ENCODE measurements at regions not wholly inside any gene's neighbourhood (a gene's known extent, or its start where the extent isn't known, plus 50 kb on each side); places are given as distances from the start of the nearest gene placed in this dataset.

- Histone ChIP-seq H3K27me3 (ENCODE audit: control insufficient read depth in 1 of 2, insufficient read depth in 2 of 2, low read length in 2 of 2) (no peaks in the 10 kb centered on the region), H3K4me3 (ENCODE audit: low read length) (no peak overlapping the region), H3K36me3 (ENCODE audit: insufficient read depth, low read length) (no peaks in the 10 kb centered on the region), H3K27ac (ENCODE audit: low read depth in 1 of 2, low read length in 2 of 2) (no peak overlapping the region), H3K9me3 (ENCODE audit: control insufficient read depth in 1 of 2, insufficient read depth in 1 of 2, low read length in 2 of 2) (peaks cover 0 to 3% of the 10 kb centered on the region in 2 experiments), H3K4me1 (ENCODE audit: insufficient read depth, low read length) (no peaks in the 10 kb centered on the region)
- ATAC-seq (ENCODE audit: poor library complexity): no peak
- Mint-ChIP-seq H3K27me3 (peaks cover 3% of the 10 kb centered on the region), H3K4me3 (no peak overlapping the region), H3K4me1 (ENCODE audit: low read depth) (no peaks in the 10 kb centered on the region), H3K9me3 (peaks cover 7% of the 10 kb centered on the region), H3K36me3 (ENCODE audit: low read depth) (no peaks in the 10 kb centered on the region), H3K27ac (no peak overlapping the region)
- intact Hi-C loops (cut with DNase I, micrococcal nuclease): no loop called here
- TF ChIP-seq CTCF (IDR thresholded peaks at IDR 0.05): no peak
- no peak for DNase-seq
- CTCF ChIA-PET: no interaction called here
- POLR2A ChIA-PET: no interaction called here
Observed at GRCh38 chr11:81687057-81687456, 1046.6 kb downstream of the FAM181B start.

GRCh38 chr11:81674211-81674610 lies 1059.5 kb downstream of the FAM181B start:
- no peak overlapping the region for H3K27ac Mint-ChIP-seq
- DNase-seq (no peak), ATAC-seq (ENCODE audit: poor library complexity) (no peak)
- H3K4me3 Mint-ChIP-seq: no peak overlapping the region
- no peaks in the 10 kb centered on the region for H3K4me1 Mint-ChIP-seq (ENCODE audit: low read depth)
- no peaks in the 10 kb centered on the region for H3K36me3 ChIP-seq (ENCODE audit: insufficient read depth, low read length)
- no peaks in the 10 kb centered on the region for H3K9me3 ChIP-seq (ENCODE audit: control insufficient read depth in 1 of 2, insufficient read depth in 1 of 2, low read length in 2 of 2)
- intact Hi-C loops (cut with DNase I, micrococcal nuclease): no loop called here
- no peaks in the 10 kb centered on the region for H3K27me3 ChIP-seq (ENCODE audit: control insufficient read depth in 1 of 2, insufficient read depth in 2 of 2, low read length in 2 of 2)
- H3K36me3 Mint-ChIP-seq (ENCODE audit: low read depth): no peaks in the 10 kb centered on the region
- ChIA-PET CTCF (no interaction called here), POLR2A (no interaction called here)
- no peak for TF ChIP-seq CTCF (IDR thresholded peaks at IDR 0.05)
- no peak overlapping the region for H3K4me3 ChIP-seq (ENCODE audit: low read length)
- no peak overlapping the region for H3K27ac ChIP-seq (ENCODE audit: low read depth in 1 of 2, low read length in 2 of 2)
- no peaks in the 10 kb centered on the region for H3K27me3 Mint-ChIP-seq
- H3K9me3 Mint-ChIP-seq: peaks cover 7% of the 10 kb centered on the region
- no peaks in the 10 kb centered on the region for H3K4me1 ChIP-seq (ENCODE audit: insufficient read depth, low read length)

- H3K4me3 Mint-ChIP-seq: no peak overlapping the region
- H3K9me3 ChIP-seq (ENCODE audit: control insufficient read depth in 1 of 2, insufficient read depth in 1 of 2, low read length in 2 of 2): no peaks in the 10 kb centered on the region
- no peaks in the 10 kb centered on the region for H3K4me1 ChIP-seq (ENCODE audit: insufficient read depth, low read length)
- no peaks in the 10 kb centered on the region for H3K27me3 ChIP-seq (ENCODE audit: control insufficient read depth in 1 of 2, insufficient read depth in 2 of 2, low read length in 2 of 2)
- no peak overlapping the region for H3K27ac ChIP-seq (ENCODE audit: low read depth in 1 of 2, low read length in 2 of 2)
- no peaks in the 10 kb centered on the region for H3K4me1 Mint-ChIP-seq (ENCODE audit: low read depth)
- ATAC-seq (ENCODE audit: poor library complexity): no peak
- H3K27me3 Mint-ChIP-seq: no peaks in the 10 kb centered on the region
- no peak overlapping the region for H3K4me3 ChIP-seq (ENCODE audit: low read length)
- POLR2A ChIA-PET: no interaction called here
- H3K9me3 Mint-ChIP-seq: peaks cover 7% of the 10 kb centered on the region
- no peak for DNase-seq
- H3K36me3 ChIP-seq (ENCODE audit: insufficient read depth, low read length): no peaks in the 10 kb centered on the region
- intact Hi-C loops (cut with DNase I, micrococcal nuclease): no loop called here
- TF ChIP-seq CTCF (IDR thresholded peaks at IDR 0.05): no peak
- CTCF ChIA-PET: no interaction called here
- no peaks in the 10 kb centered on the region for H3K36me3 Mint-ChIP-seq (ENCODE audit: low read depth)
- no peak overlapping the region for H3K27ac Mint-ChIP-seq
Observed at GRCh38 chr11:81673001-81673400, 1060.7 kb downstream of the FAM181B start.

Data from CD4-positive, alpha-beta T cell (primary cell).